NCI-H748 (cell line): ENCODE measurements at regions not wholly inside any gene's neighbourhood (a gene's known extent, or its start where the extent isn't known, plus 50 kb on each side); places are given as distances from the start of the nearest gene placed in this dataset.
A peak's percentile ranks its signal among the peaks of the same experiment; 100 is the strongest.

ENCODE experiments used
- DNase-seq: peaks from one replicate; lab custom pipeline; 2025; ENCODE audit not compliant: unreplicated experiment; lab: John Stamatoyannopoulos, UW

DNA sequence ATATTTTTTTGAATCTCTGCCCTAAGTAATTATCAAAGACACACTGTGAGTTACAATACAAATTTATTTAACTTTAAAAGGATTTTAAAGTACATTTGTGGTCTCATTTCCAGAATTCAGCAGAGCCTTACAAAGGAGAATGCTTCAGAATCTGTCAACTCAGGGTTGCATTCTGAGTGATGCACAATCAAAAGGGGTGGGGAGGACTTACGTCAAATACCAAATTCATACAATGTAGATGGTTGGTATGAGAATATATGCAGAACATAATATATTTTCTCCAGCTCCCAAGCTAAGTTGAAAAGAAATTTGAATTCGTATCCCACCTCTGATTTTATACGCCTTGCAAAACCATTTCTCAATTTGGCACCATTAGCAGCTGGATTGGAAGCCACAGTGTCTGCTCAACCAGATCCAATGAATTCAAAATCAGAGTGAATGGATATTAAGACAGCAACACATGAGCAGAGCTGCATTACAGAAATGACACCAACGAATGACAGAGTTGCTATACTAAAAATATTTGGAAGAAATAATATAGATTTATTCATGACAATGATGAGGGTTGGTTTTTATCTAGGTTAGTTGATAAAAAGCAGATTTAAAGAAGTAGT lies 110.4 kb upstream of the CFAP20DC start:
- DNase-seq: no peak

DNA sequence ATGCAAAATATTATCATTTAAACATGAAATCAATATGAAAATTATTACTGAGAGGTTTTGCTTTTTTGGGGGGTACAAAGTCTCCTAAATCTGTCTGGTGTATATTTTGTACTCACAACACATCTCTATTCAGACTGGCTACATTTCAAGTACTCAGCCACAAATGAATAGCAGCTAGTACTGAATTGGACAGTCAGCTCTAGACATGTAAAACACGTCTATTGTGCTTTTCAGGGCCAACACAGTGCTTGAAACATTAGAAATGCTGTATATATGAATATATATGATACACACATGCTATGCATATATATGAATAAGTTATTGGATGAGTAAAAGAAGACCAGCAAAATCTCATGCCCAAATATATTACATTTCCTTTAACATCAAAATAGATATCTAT lies 103.8 kb upstream of the CFAP20DC start:
- no peak for DNase-seq

DNA sequence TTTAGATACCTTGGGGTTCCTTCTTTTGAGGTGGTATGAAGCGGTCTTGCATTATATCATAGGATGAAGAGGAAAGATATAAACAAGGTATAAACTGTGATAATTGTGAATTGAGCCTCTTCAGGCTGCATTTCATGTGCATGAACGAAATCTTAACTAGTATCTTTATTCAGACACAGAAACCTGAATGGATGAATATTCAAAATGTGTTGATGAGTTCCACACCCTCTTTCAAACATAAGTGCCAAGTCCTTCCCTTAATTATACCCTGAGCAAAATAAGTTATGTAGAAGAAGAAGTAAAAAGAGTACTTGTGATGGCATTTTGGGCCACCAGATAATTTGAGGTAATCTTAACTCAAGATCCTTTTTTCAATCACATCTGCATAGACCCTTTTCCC lies 103.1 kb upstream of the CFAP20DC start:
- no peak for DNase-seq

DNA sequence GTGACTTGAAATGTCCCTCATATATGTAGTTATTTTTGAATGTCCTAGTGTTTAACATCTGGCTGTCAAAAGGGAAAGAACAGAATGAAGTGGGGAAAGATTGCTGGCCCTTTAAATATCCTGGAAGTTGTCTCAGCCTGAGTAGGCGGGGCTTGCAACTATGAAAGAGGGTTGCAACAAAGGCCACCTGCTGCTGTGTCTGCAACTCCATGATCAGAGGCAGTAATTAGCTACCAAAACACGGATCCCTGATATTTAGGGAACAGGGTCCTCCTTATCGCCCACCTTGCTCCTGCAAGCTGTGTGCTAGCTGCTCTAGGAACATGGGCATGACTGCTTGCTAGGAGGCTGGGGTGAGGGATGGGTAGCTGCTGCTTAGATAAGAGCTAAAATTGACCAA lies 100.2 kb upstream of the CFAP20DC start:
- DNase-seq: peak; percentile 39

DNA sequence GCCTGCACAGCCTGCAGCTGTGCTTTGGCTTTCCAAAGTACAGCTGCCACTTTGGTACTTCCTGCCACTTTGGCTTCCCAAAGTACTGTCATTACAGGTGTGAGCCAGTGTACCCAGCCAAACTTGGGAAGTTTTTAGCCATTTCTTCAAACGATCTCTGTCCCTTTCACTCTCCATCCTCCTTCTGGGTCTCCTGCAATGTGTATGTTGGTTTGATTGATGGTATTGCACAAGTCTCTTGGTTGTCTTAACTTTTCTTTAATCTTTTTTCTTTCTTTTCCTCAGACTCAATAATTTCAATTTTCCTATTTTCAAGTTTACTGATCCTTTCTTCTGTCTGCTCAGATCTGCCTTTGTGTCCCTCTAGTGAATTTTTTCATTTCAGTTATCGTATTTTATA lies 99.3 kb upstream of the CFAP20DC start:
- no peak for DNase-seq

DNA sequence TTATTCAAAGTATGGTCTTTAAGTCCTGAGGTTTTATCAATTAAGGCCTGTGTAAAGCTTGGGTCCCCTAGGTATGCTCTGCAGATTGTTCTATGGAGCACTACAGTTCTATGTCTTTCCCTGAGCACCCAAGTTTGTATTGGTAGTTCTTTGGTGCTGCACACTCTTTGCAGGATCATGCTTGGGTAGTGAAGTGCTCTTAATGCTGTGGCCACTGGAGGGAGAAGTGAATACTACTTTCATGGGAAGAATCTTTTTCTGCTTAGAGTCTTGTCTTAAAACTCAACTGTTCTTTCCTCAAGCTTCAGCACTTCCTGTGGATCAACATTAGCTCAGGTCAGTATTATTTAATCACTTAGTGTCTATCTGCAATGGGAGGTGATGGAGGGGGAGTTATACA lies 93.6 kb upstream of the CFAP20DC start:
- DNase-seq: no peak

DNA sequence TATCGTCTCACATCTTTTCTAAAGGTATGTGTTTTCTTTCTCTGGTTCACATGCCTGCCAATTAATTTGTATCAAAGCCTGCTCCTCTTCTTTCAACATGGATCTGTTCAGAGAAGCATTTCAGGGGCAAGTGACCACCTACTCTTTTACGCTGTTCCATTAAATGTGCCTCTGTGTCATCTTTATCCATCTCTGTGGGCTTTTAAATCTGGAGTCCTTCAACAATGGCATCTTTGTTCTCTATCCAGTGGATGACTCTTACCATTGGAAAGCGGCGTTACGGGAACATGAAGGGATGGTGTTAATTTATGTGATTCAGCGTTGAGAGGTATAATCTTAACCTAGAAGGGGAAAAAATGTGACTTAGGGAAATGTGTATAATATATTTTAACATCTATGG lies 92.7 kb upstream of the CFAP20DC start:
- DNase-seq: no peak

DNA sequence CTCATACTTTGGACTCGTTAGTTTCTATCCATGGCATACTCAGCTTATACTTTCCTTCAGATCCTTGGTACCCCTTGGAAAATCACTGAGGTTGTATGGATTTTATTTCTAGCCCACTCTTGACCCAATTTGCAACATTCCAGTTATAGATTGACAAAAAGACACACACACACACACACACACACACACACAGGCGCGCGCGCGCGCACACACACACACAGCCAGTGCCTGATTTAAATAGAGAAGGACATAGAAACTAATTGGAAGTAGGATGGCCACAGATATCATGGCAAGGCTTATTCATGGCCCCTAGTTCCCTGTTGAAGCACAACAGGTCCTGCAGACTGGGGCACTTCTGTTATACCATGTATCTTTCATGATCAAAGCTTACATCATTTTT lies 89.1 kb upstream of the CFAP20DC start:
- DNase-seq: no peak

DNA sequence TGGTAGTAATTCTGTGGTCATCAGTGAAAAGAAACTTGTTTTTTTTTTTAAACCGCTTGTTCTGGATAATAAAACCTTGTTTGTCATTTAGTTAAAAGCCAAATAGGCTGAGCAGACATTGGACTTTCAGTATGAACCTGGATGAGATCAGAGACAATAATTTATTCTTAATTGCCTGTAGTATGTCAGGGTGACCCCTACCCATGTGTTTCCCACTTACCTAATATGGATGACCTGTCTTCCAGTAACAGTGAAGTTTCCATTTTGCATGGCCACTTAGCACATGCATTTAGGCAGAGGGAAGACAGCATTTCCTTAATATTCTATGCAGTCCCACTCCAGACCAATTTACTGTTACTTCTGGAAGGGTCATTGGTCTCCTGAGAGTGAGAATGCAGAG lies 87.6 kb upstream of the CFAP20DC start:
- DNase-seq: no peak

DNA sequence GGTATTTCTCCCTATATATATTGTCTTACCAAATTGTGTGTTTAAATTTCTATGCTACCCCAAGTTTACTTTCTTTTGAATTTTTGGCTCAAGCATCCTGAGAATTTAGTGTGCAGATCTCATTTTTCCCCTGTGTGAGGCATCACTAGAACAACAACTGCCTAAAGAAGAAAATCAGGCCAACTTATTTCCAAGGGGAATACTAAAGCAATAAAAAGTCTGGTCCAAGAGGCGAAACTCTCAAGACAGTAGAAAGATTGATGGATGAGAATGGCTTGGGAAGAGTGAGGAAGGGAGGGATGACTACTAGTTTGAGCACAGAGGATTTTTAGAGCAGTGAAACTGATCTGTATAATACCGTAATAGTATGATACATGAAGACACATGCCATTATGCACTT lies 86.3 kb upstream of the CFAP20DC start:
- DNase-seq: no peak

DNA sequence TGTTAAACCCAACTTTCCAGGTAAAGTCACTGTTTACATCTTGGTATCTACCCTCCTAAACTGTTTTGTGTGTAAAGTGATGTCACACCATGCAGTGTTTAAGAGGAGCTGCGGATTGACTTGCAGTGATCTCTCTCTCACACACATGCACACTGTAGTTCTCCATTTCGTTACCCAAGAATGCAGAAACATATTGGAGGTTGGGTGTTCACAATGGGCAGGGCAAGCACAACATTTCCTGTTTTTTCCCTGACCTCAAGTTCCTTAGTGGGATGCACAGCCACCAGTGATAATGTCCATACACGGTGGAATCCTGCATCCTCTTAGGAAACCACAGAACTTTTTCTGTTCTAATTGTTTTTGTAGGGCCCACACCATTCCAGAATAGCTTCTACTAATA lies 85.3 kb upstream of the CFAP20DC start:
- DNase-seq: no peak

DNA sequence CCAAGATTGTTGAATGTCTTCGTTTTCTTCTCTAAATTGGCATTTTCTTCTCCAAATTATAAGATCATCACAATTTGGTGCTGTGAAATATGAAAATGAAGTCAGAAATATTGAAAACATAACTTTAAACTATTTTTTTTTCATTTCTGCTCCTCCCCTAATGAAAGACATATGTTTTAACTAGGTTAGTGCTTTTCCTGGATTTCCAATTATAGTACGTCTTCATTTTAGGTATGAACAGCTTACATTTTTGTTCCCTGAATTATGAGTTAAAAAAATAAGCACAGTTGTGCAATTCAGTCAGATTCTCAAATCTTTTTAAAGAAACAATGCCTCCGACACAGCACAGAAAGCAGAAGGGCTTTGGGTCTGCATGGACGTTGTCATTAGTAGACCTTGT lies 83.5 kb upstream of the CFAP20DC start:
- no peak for DNase-seq

DNA sequence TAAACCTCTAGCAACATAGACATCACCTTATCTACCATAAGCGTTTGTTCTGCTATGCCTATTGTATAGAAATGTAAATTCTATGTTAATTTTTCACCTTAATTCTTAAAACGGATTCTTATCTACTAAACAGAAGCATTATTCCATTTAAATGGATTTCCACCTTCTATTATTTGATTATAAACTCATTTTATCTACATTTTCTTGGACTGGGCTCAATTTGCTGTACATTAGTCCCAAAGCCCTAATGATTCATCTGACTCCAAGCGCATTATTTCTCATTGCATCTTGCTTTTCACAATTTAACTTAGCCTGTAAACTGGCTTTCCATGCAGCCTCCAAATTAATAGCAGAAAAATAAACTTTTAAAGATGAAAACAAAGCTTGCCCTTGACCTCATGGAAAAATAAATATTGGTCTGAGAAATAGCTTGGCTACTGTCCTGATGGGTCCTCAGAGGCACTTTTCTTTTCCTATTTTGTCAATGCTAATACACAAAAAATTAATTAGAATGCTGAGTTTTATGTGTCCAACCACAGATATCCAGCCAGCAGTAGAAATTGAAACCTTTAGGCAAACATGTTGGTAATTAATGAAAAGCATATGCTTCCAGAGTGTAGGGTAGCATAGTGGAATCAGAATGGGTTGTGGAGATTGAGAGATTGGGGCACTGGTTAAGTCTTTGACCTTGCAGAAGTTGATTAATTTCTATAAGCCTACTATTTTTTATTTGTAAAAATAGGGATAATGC lies 81.4 kb upstream of the CFAP20DC start:
- no peak for DNase-seq

DNA sequence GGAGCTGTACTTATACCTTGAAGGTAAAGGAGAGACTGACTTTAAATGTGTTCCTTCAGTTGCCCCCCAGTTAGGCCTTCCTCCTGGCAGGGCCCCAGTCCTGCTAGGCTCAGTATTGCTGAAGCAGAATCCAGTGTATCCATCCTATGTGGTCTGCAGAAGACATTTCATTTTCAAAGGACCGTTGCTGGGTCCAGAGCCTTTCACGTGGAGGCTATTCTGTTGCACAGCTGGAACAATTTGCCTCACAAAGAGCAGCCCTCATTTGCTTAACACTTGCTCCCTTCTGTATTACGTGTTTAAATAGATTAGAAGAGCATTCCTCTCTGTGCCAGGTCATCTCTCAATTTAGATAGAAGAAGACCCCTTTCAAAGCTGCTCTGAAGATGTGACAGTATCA lies 78.9 kb upstream of the CFAP20DC start:
- peak; percentile 27 for DNase-seq

DNA sequence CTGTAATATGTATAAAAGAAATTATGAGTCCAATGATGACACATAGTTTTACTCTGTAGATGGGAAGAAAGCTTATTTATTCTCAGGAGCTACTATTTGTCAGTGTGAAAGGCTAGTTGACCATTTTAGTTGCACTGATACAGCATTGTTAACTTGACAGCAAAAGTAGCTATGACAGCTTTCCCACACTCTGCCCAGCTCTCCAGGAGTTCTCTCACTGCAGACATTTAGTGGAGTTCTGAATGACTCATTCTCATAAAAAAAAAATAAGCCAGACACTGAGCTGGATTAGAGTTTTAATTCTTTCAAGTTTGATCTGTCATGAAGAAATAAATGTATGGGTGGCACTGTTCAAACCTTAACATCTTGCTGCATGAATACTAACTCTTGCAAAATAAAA lies 77.2 kb upstream of the CFAP20DC start:
- no peak for DNase-seq

DNA sequence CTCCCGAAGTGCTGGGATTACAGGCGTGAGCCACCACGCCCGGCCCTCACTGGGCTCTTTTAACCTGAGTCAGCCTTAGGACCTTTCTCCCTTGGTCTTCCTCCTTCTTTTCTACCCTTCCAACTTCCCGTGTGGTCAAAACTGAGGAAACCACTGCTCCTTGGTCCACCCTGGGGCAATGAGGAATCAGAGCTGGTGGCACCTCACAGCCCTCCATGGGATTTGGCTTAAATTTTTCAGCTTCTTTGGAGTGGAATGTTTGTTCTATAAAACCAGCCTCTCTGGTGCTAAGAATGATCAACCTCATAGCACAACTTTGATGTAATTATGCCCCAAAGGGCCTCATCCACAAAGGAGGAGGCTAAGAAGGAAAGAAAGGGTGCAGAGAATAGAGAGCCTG lies 76.6 kb upstream of the CFAP20DC start:
- DNase-seq: no peak

DNA sequence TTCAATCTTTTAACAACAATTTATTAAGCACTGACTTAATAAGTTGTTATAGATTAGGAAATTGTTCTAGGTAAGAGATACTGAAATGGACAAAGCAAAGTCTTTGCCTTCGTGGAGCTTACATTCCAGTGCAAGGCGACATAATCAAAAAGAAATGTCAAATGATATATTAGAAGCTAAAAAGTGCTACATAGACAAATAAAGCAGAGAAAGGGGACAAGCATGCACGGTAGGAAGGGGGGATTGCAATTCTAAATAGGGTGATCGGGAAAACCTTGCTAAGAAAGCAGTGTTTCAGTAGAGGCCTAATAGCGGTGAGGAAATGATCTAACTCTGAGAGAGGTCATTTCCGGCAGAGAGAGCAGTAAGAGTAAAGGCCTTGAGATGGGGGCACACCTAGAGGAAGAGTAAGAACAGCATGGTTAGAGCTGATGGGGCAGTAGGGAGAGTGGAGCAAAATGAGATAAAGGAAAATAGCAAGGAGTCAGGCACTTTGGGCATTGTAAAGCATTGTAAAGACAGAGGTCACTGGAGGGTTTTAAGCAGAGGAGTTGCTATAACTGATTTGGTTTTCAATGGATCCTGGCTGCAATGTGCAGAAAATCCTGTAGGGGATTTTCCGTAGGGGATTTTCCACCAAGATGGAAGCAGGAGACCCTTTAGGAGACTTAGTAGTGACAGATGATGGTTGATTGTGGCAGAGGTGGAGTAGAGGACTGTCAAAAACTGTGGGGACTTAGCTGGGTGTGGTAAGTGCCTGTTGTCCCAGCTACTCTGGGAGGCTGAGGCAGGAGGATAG lies 71.7 kb upstream of the CFAP20DC start:
- DNase-seq: no peak

DNA sequence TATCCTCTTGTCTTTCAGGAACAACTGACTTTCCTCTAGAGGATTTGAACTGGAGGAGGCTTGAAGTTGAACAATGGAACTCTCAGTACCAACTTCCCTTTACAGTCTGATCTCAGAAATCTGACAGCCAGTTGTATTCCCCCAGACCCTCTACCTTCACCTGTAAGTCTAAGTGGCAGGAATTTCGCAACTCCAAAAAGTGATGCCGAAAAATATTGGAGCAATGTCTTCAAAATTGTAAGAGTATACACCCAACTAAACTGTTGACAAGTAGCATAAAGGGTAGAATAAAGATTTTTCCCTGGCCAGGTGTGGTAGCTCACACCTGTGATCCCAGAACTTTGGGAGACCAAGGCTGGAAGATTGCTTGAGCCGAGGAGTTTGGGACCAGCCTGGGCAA lies 69.1 kb upstream of the CFAP20DC start:
- no peak for DNase-seq

DNA sequence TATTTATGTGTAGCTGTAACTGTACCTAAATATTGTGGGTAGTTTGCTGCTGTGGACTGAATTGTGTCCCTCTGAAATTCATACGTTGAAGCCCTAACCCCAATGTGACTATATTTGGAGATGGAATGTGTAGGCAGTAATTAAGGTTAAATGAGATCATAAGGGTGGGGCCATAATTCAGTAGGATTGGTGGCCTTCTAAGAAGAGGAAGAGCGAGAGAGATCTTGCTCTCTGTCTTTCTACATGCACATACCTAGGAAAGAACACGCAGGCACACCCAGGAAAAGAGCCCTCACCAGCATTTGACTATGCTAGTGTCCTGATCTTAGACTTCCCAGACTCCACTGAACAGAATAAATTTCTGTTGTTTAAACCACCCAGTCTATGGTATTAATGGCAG lies 67.6 kb upstream of the CFAP20DC start:
- DNase-seq: no peak

DNA sequence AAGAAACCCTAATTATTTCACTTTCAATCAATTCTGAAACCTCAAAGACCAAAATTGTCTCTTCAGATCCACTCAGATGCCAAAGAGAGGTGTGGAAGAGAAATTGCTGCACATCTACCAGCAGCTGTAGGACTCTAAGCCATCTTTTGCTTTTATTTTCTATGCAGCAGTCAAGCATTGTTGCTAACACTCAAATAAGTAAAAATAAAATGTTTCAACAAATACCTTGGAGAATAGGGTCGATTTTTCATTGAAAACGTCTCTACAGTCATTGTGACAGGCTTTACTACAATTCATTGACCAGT lies 66.4 kb upstream of the CFAP20DC start:
- DNase-seq: no peak

DNA sequence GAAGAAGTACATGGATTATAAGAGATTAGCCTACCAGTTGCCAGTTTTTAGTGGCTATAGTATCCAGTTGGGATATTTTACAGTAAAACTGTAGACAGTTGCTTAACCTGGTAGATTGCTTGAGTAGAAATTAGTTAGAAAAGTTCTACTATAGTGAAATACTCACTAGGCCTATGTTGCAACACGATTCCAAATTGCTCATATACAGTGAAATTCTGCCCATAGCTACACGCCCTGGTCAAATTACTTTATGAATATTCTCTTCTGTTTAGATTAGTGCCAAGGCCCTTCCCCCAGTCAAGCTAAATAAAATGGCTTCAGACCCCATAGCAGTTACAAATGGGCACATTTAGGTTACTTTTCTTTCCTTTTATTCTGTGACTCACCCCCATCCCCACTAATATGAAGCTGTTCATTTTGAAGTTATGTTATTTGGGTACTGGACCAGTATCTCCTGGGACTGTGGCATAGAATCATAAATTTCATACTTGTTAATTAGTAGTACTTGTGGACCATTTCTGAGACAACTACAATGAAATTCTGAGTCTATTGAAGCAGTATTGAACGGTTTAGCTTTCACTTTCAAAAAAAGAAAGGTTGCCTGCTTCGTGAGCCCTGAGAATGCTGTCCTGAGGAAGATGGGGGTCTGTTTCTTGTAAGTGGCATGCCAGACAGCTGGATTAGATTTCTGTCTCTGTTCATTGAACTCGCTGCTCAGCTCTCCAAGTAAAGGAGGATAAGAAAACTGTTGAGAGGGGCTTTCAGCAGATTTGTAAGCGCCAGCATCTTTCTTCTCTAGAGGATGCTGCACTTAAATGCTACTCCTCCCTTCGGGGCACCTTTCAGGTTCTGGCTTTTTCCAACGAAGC lies 65.8 kb upstream of the CFAP20DC start:
- DNase-seq: no peak
